HepG2 (cell line): ENCODE measurements at regions not wholly inside any gene's neighbourhood (a gene's known extent, or its start where the extent isn't known, plus 50 kb on each side); places are given as distances from the start of the nearest gene placed in this dataset.

Source experiments
- ADNP ChIP-seq: sonication (generic); formaldehyde crosslinking; IDR thresholded peaks from 2 replicates; pipeline ENCODE4 v1.4.0; 2020; ENCODE audit warnings: missing genetic modification reagents
- CHCHD3 ChIP-seq: sonication (generic); formaldehyde crosslinking; IDR thresholded peaks from 2 replicates; pipeline ENCODE4 v1.8.0; 2022; ENCODE audit warnings: mild to moderate bottlenecking, missing genetic modification reagents, moderate library complexity
- ESRRA ChIP-seq: sonication (generic); formaldehyde crosslinking; IDR thresholded peaks from 2 replicates; pipeline ENCODE4 v1.5.1; 2020; ENCODE audit warnings: mild to moderate bottlenecking, low read depth, missing genetic modification reagents
- HNF1B ChIP-seq: sonication (generic); formaldehyde crosslinking; IDR thresholded peaks from 2 replicates; pipeline ENCODE4 v1.5.1; 2020; ENCODE audit warnings: mild to moderate bottlenecking, moderate library complexity, missing genetic modification reagents
- IRF2 ChIP-seq: IDR thresholded peaks from 2 replicates; pipeline ENCODE4 v1.6.1; 2018; ENCODE audit warnings: missing genetic modification reagents, missing compliant biosample characterization
- KAT8 ChIP-seq: IDR thresholded peaks from 2 replicates; pipeline ENCODE4 v1.6.1; 2016; ENCODE audit warnings: missing genetic modification reagents, missing compliant biosample characterization
- MBD4 ChIP-seq: IDR thresholded peaks from 2 replicates; pipeline ENCODE4 v1.6.1; 2012; ENCODE audit warnings: low read length, inconsistent platforms, borderline replicate concordance
- NCOA2 ChIP-seq: sonication (generic); formaldehyde crosslinking; IDR thresholded peaks from 2 replicates; pipeline ENCODE4 v1.8.0; 2022; ENCODE audit warnings: inconsistent platforms
- PBX3 ChIP-seq: sonication (generic); formaldehyde crosslinking; IDR thresholded peaks from 2 replicates; pipeline ENCODE4 v1.8.1; 2023; ENCODE audit warnings: missing genetic modification reagents, inconsistent platforms, borderline replicate concordance
- PCBP1 ChIP-seq: fragments of 200-400 bp; formaldehyde crosslinking; IDR thresholded peaks from 2 replicates; pipeline ENCODE4 v1.6.1; 2017; ENCODE audit warnings: mild to moderate bottlenecking, low read depth, low read length, borderline replicate concordance
- POGZ ChIP-seq: sonication (generic); formaldehyde crosslinking; IDR thresholded peaks from 2 replicates; pipeline ENCODE4 v1.4.0; 2020; ENCODE audit warnings: mild to moderate bottlenecking, missing genetic modification reagents
- RAD51 ChIP-seq: fragments of 450-650 bp; IDR thresholded peaks from 2 replicates; pipeline ENCODE4 v1.6.1; 2016; ENCODE audit warnings: borderline replicate concordance
- TP53 ChIP-seq: sonication (generic); formaldehyde crosslinking; conservative IDR thresholded peaks from 2 replicates; pipeline ENCODE4 v1.4.0; 2020; ENCODE audit warnings: missing genetic modification reagents
- ZBTB42 ChIP-seq: sonication (generic); formaldehyde crosslinking; IDR thresholded peaks from 2 replicates; pipeline ENCODE4 v1.5.0; 2020; ENCODE audit warnings: mild to moderate bottlenecking, missing genetic modification reagents
- ZNF496 ChIP-seq: sonication (generic); formaldehyde crosslinking; IDR thresholded peaks from 2 replicates; pipeline ENCODE4 v1.8.1; 2023; ENCODE audit warnings: mild to moderate bottlenecking, moderate library complexity, missing genetic modification reagents; ENCODE audit not compliant: insufficient replicate concordance
- ZNF569 ChIP-seq: sonication (generic); formaldehyde crosslinking; IDR thresholded peaks from 2 replicates; pipeline ENCODE4 v1.5.0; 2020; ENCODE audit warnings: mild to moderate bottlenecking, missing genetic modification reagents, moderate library complexity, borderline replicate concordance
- ZNF609 ChIP-seq: sonication (generic); formaldehyde crosslinking; IDR thresholded peaks from 2 replicates; pipeline ENCODE4 v1.4.0; 2020; ENCODE audit warnings: mild to moderate bottlenecking, missing genetic modification reagents, borderline replicate concordance
- ZNF749 ChIP-seq: sonication (generic); formaldehyde crosslinking; IDR thresholded peaks from 2 replicates; pipeline ENCODE4 v1.8.0; 2022; ENCODE audit warnings: mild to moderate bottlenecking, missing genetic modification reagents, moderate library complexity, borderline replicate concordance
- ZNF777 ChIP-seq: sonication (generic); formaldehyde crosslinking; IDR thresholded peaks from 2 replicates; pipeline ENCODE4 v1.4.0; 2020; ENCODE audit warnings: missing genetic modification reagents

- TF ChIP-seq MBD4 = no peak
- 0 out of 2 replicates have a peak, but pooled peaks have one; percentile 44 for TF ChIP-seq ZNF749 (CRISPR knock-in tag)
- TF ChIP-seq HNF1B (CRISPR knock-in tag) = peak; percentile 47
- no peak for TF ChIP-seq ZBTB42 (CRISPR knock-in tag)
- TF ChIP-seq PBX3 = no peak
- TF ChIP-seq ZNF609 = peak; percentile 97
- no peak for TF ChIP-seq ADNP (CRISPR knock-in tag)
- 0 out of 2 replicates have a peak, but pooled peaks have one; percentile 34 for TF ChIP-seq ESRRA (CRISPR knock-in tag)
- TF ChIP-seq POGZ (CRISPR knock-in tag) = peak; percentile 12; the same call in 1 of the 2 replicates
- 0 out of 2 replicates have a peak, but pooled peaks have one; percentile 34 for TF ChIP-seq ZNF777 (CRISPR knock-in tag)
- TF ChIP-seq IRF2 = peak; percentile 34; the same call in 1 of the 2 replicates
- TF ChIP-seq RAD51 = no peak
- TF ChIP-seq CHCHD3 (CRISPR knock-in tag) = no peak
- TF ChIP-seq KAT8 (CRISPR knock-in tag) = 0 out of 2 replicates have a peak, but pooled peaks have one; percentile 21
- TF ChIP-seq PCBP1 = no peak
- TF ChIP-seq ZNF569 (CRISPR knock-in tag) = no peak
- TF ChIP-seq ZNF496 (CRISPR knock-in tag) = no peak
- TF ChIP-seq TP53 (CRISPR knock-in tag) = peak; percentile 65; the same call in 1 of the 2 replicates
- TF ChIP-seq NCOA2 (CRISPR knock-in tag) = no peak; the same call in 1 of the 2 replicates
Measured at GRCh38 chr7:341841-342638, 52.1 kb downstream of the FOXL3 start (continued).
